Right renal pelvis (tissue), 4 donors: ENCODE measurements at regions not wholly inside any gene's neighbourhood (a gene's known extent, or its start where the extent isn't known, plus 50 kb on each side); places are given as distances from the start of the nearest gene placed in this dataset.
"Not testable (repeated sequence)": the region's sequence is repeated elsewhere in the genome, so short reads cannot be mapped to it uniquely, and the experiment has no call there.

ENCODE experiments used
- DNase-seq, 4 donors: peaks; one replicate each; pipeline ENCODE4 v3.0.0-alpha.2; 2013; ENCODE audit warnings: low read depth in 4 of 4, low spot score in 3 of 4, missing footprints in 1 of 4

- no peak for DNase-seq
Measured at GRCh38 chr11:98365190-98365589, 655.6 kb upstream of the CNTN5 start.

DNA sequence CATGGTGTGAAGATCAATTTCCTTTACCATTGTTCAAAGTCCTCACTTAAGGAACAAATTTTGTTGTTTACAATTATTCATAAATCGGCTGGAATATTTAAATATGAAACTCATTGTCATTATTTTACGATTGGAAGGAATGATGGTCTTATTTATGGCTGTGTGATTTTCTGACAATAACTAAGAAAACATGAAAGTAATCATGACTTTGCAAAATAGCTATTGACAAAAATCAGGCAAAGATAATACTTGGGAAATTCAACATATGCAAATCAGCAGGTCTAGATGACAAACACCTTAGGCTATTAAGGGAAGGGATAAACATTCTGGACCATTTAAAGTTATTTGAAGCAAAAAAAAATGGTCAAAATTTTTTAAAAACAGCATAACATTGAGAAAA, 654.8 kb upstream of the CNTN5 start:
- DNase-seq, result no peak

DNA sequence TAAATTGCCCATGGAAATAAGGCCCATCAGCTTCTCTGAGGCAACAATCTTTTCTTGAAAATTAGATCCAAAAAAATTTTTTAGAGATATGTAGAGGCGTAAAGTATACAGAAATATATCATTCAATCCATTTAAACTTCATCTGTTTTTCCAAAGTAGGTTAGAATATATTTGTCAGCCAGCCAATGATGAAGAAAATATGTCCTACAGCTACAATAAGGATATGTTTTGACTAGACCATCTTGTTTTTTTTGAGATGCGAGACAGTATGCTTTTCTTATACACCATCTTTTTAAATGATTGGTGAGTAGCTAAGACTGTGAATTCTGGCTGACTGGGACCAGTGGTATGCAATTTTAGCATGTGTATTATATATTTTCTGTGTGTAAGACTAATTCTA, 630.4 kb upstream of the CNTN5 start:
- no peak for DNase-seq

- not testable (repeated sequence) for DNase-seq
Measured at GRCh38 chr11:98394500-98394899, 626.2 kb upstream of the CNTN5 start.

GRCh38 chr11:98398508-98398907, 622.2 kb upstream of the CNTN5 start:
- DNase-seq, result no peak

DNA sequence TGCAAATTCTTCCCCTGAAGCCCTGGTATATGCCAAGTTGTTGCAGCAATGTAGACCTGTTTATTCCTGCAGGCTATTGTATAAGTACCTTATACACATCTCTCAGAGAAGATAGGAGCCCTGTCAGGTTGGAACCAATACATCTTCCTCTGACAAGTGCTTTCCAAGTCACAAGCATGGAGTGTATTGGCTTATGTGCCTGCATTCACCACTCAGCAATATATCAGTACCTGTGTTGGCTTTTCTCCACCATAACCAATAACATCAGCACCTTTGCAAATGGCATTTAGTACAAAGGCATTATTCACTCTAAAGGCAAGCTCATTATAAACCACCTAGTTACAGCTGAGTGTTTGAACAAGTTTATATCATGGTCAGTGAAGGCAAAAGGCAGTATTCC, 611.7 kb upstream of the CNTN5 start:
- DNase-seq, result no peak

DNA sequence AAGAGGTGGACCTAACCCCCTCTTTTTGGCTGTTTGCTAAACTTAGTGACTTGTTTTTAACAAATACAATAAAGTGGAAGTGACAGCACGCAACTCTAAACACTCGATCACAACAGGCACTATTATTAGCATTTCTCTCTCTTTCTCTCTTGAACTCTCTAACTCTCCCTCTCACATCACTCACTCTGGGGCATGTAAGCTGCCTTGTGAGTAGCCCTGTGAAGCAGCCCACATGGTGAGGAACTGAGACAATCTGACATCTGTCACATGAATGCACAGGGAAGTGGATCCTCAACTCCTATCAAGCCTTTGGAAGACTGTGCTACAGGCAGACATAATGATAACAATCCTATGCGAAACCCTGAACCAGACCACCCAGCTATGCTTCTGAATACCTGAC, 609.0 kb upstream of the CNTN5 start:
- DNase-seq, result no peak

GRCh38 chr11:98417256-98417755, 603.4 kb upstream of the CNTN5 start:
- DNase-seq, result no peak

- no peak for DNase-seq
Measured at GRCh38 chr11:98423933-98424332, 596.8 kb upstream of the CNTN5 start.

GRCh38 chr11:98424773-98425172, 596.0 kb upstream of the CNTN5 start:
- not testable (repeated sequence) for DNase-seq

DNA sequence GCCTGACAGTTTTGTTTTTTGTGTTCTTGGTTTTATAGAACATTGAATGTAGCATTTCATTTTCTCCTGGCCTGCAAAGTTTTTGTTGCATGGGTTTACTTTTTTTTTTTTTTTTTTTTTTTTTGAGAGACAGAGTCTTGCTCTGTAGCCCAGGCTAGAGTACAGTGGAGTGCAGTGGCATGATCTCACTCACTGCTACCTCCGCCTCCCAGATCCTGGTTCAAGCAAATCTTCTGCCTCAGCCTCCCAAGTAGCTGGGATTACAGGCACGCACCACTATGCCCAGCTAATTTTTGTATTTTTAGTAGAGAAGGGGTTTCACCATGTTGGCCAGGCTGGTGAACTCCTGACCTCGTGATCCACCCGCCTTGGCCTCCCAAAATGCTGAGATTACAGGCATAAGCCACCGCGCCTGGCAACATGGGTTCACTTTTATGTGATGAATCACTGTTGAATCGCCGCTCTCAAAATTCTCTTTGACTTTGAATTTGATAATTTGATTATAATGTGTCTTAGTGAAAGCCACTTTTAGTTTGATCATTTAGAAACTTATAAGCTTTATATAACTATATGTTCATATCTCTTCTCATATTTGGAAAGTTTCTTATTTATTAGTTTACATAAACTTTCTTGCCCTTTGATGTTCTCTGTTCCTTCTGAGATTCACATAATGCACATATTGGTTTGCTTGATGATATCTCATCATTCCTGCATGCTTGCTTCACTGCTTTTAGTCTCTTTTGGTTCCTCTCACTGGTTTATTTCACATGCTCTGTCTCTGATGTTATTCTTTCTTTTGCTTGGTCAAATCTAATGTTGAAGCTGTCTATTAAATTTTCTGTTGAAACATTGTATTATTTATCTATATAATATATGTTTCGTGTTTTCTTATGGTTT, 589.0 kb upstream of the CNTN5 start:
- DNase-seq, result no peak

GRCh38 chr11:98434296-98434695, 586.5 kb upstream of the CNTN5 start:
- no peak for DNase-seq

GRCh38 chr11:98453378-98453777, 567.4 kb upstream of the CNTN5 start:
- no peak for DNase-seq

DNA sequence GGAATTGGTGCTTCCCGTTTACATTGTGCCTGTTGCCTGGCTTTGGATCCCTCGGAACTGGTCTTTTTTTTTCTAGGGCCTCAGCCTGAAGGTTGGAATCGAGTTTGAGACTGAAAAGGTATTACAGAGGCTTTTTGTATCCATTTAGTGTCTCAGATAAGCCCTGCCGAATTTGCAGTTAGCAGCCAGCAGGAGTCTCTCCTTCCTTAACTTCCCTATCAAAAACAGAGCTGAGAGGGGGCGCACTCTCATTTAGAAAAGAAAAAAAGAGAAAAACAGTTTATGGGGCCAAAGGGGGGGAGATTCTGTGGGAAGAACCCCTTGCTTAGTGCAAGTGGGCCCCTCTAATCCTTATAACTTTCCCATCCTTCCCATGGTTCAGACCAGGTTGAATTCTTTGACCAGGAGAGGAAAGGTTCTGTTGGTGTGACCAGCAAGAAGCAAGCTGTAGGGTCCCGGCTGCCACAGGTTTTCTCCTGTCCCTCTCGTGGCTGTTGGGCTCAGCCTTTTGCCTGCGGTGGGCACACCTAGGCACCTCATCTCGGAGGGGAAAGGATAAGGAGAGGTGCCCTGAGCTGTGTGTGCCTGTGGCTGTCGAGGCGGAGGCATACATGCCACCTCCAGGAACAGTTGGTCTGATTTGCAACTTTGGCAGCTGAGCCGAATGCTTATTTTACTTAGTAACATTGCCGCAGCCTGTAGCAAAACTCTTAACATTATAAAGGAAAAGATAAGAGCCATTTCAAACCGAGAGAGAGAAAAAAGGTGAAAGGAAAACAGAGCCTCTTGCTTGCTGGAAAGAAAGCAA, 565.0 kb upstream of the CNTN5 start:
- no peak for DNase-seq

DNA sequence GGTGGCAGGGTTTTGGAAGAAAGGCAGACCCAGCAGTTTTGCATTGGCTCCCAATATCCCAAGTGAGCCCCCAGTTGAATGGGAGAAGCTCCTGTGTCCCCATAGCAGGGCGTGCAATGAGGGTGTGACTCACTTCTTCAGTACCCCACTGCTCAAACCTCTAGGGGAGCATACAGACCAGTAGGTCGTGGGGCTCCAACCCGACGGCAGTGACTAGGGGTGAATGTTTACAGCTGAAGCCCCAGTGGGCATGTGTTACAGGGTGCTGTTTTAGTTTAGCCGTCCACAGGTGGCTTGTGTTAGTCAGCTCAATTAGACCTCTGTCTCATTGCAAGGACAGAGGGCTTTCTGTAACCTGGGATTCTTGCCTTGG, 564.5 kb upstream of the CNTN5 start:
- no peak for DNase-seq

GRCh38 chr11:98495016-98495415, 525.7 kb upstream of the CNTN5 start:
- no peak for DNase-seq

- DNase-seq, result no peak
Measured at GRCh38 chr11:98495601-98496000, 525.1 kb upstream of the CNTN5 start.

DNA sequence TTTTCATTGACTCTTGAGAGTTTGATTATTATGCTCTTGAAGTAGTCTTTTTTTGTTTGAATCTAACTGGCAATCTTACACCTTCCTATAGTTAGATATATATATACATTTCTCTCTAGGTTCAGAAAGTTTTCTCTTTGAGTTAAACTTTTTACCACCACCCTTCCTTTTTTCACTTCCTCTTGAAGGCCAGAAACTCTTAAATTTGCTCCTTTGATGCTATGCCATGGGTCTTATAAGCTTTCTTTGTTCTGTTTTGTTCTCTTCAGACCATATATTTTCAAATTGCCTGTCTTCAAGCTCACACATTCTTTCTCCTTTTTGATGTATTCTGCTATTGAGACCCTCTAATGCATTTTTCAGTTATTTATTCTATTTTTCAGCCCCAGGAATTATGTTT, 513.5 kb upstream of the CNTN5 start:
- no peak for DNase-seq

- no peak for DNase-seq
Measured at GRCh38 chr11:98512938-98513337, 507.8 kb upstream of the CNTN5 start.

DNA sequence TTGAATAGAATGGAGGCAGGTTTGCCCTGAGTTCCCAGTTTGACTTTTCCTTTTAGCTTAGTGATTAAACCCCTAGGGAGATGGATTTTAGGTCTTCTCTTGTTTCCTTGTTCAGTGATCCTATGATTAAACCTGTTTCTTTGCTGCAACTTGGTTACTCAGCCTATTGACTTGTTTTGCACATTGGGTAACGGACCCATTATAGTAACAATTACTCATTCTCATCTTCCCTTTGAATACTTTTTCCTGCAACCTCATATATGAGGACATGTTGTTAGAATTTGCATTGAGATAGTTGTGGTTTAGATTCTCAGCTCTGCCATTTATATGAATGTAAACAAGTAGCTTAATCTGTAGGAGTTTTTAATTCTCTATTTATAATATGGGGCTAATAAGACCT, 489.2 kb upstream of the CNTN5 start:
- no peak for DNase-seq

GRCh38 chr11:98536023-98536422, 484.7 kb upstream of the CNTN5 start:
- no peak for DNase-seq

DNA sequence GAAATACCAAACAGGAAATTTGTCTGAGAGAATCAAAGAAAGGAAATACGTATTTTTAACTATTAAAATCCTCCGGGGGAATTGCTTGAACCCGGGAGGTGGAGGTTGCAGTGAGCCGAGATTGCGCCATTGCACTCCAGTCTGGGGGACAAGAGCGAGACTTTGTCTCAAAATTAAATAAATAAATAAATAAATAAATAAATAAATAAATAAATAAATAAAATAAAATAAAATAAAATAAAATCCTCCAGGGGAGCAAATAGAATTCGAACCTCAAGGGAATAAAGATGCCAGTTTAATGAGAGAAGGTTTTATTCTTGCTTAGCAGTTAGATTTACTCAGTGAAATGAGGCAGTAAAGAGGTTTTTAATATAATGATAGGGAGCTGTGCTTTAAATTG, 482.4 kb upstream of the CNTN5 start:
- DNase-seq, result not testable (repeated sequence)
